ENCODE measurements at regions not wholly inside any gene's neighbourhood (a gene's known extent, or its start where the extent isn't known, plus 50 kb on each side); places are given as distances from the start of the nearest gene placed in this dataset.

- TF ChIP-seq CTCF (IDR thresholded peaks at IDR 0.05), result no peak
- H3K36me3 ChIP-seq, result no peaks in the 10 kb centered on the region
- peak overlapping the region in 1 of 2 donors; percentile 38 for H3K27ac ChIP-seq
- H3K4me3 ChIP-seq, result no peak overlapping the region
- H3K9me3 ChIP-seq, result no peaks in the 10 kb centered on the region
- intact Hi-C loops (cut with DNase I), result no loop called here
- no peak for DNase-seq (ENCODE audit: low spot score in 2 of 2)
- peaks cover 0 to 21% of the 10 kb centered on the region in 2 donors for H3K4me1 ChIP-seq
- H3K27me3 ChIP-seq, result no peaks in the 10 kb centered on the region
Observed at GRCh38 chr20:36101192-36101591, 53.3 kb upstream of the EPB41L1 start.

- intact Hi-C loops (cut with DNase I), result no loop called here
- Histone ChIP-seq H3K4me3 (no peak overlapping the region), H3K27me3 (no peaks in the 10 kb centered on the region), H3K36me3 (no peaks in the 10 kb centered on the region), H3K9me3 (no peaks in the 10 kb centered on the region), H3K27ac (no peak overlapping the region), H3K4me1 (peaks cover 0 to 17% of the 10 kb centered on the region in 2 donors)
- no peak for DNase-seq (ENCODE audit: low spot score in 2 of 2)
- TF ChIP-seq CTCF (IDR thresholded peaks at IDR 0.05), result no peak
Observed at GRCh38 chr20:36102306-36102705, 52.2 kb upstream of the EPB41L1 start.

GRCh38 chr20:36102809-36103596 is 51.5 kb upstream of the EPB41L1 start:
- H3K36me3 ChIP-seq, result no peaks in the 10 kb centered on the region
- H3K4me1 ChIP-seq, result peaks cover 0 to 10% of the 10 kb centered on the region in 2 donors
- H3K4me3 ChIP-seq, result no peak overlapping the region
- H3K27me3 ChIP-seq, result no peaks in the 10 kb centered on the region
- intact Hi-C loops (cut with DNase I), result no loop called here
- H3K9me3 ChIP-seq, result no peaks in the 10 kb centered on the region
- no peak overlapping the region for H3K27ac ChIP-seq
- DNase-seq (ENCODE audit: low spot score in 2 of 2), result no peak
- no peak for TF ChIP-seq CTCF (IDR thresholded peaks at IDR 0.05)

GRCh38 chr20:36104244-36104643 is 50.3 kb upstream of the EPB41L1 start:
- Histone ChIP-seq H3K4me3 (no peak overlapping the region), H3K9me3 (no peaks in the 10 kb centered on the region), H3K36me3 (no peaks in the 10 kb centered on the region), H3K27me3 (no peaks in the 10 kb centered on the region), H3K4me1 (peaks cover 0 to 7% of the 10 kb centered on the region in 2 donors), H3K27ac (no peak overlapping the region)
- intact Hi-C loops (cut with DNase I), result no loop called here
- no peak for TF ChIP-seq CTCF (IDR thresholded peaks at IDR 0.05)
- DNase-seq (ENCODE audit: low spot score in 2 of 2), result no peak
